SK-N-SH (cell line): ENCODE measurements at regions not wholly inside any gene's neighbourhood (a gene's known extent, or its start where the extent isn't known, plus 50 kb on each side); places are given as distances from the start of the nearest gene placed in this dataset.

Source experiments
- FOSL2 ChIP-seq: IDR thresholded peaks from 2 replicates; pipeline ENCODE4 v1.4.0; 2012; ENCODE audit warnings: low read depth, mild to moderate bottlenecking, moderate library complexity, borderline replicate concordance
- SIN3A ChIP-seq: IDR thresholded peaks from 2 replicates; pipeline ENCODE4 v1.6.1; 2012; ENCODE audit warnings: low read depth, mild to moderate bottlenecking, low read length, moderate library complexity, borderline replicate concordance
- TAF1 ChIP-seq: IDR thresholded peaks from 2 replicates; pipeline ENCODE4 v1.6.1; 2012; ENCODE audit warnings: low read depth, mild to moderate bottlenecking, low read length, moderate library complexity, borderline replicate concordance
- TF ChIP-seq, protein P1 (sequence below): fragments of 200-600 bp; sonication (generic); IDR thresholded peaks from 2 replicates; pipeline ENCODE4 v1.6.1; 2017; ENCODE audit warnings: antibody characterized with exemption, mild to moderate bottlenecking, moderate library complexity
- TF ChIP-seq, protein P2 (sequence below): IDR thresholded peaks from 2 replicates; pipeline ENCODE4 v1.4.0; 2012; ENCODE audit warnings: low read depth

DNA sequence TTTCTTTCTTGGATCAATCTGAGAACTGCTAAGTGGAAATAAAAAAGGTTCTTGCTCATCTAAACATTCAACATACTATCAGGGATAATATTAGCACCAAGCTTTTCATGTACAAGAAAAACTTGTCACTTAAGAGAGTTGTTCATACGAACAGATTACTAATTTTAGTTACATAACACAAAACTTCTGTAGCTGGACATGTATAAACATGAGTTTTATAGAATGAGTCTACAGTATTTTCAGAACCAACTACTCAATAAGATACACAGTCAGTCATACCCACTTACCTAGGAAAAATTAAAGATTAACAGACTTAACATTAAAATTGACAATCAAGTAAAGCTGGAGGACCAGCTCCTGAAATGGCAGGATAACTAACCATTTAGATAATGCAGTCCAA is 540.1 kb upstream of the FAM241A start:
- no peak for TF ChIP-seq TAF1
- no peak for TF ChIP-seq FOSL2
- TF ChIP-seq, protein P1, sequence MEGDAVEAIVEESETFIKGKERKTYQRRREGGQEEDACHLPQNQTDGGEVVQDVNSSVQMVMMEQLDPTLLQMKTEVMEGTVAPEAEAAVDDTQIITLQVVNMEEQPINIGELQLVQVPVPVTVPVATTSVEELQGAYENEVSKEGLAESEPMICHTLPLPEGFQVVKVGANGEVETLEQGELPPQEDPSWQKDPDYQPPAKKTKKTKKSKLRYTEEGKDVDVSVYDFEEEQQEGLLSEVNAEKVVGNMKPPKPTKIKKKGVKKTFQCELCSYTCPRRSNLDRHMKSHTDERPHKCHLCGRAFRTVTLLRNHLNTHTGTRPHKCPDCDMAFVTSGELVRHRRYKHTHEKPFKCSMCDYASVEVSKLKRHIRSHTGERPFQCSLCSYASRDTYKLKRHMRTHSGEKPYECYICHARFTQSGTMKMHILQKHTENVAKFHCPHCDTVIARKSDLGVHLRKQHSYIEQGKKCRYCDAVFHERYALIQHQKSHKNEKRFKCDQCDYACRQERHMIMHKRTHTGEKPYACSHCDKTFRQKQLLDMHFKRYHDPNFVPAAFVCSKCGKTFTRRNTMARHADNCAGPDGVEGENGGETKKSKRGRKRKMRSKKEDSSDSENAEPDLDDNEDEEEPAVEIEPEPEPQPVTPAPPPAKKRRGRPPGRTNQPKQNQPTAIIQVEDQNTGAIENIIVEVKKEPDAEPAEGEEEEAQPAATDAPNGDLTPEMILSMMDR = no peak
- TF ChIP-seq, protein P2, sequence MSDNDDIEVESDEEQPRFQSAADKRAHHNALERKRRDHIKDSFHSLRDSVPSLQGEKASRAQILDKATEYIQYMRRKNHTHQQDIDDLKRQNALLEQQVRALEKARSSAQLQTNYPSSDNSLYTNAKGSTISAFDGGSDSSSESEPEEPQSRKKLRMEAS = no peak
- no peak for TF ChIP-seq SIN3A
